Kidney glomerular epithelial cell (primary cell): ENCODE measurements at regions not wholly inside any gene's neighbourhood (a gene's known extent, or its start where the extent isn't known, plus 50 kb on each side); places are given as distances from the start of the nearest gene placed in this dataset.

Experiments
- DNase-seq: peaks from one replicate; lab custom pipeline; 2025; lab: John Stamatoyannopoulos, UW

- DNase-seq: no peak
Measured at GRCh38 chr1:162921311-162921710, 60.3 kb upstream of the CCDC190 start.

GRCh38 chr1:162919034-162919433 is 58.1 kb upstream of the CCDC190 start:
- no peak for DNase-seq

GRCh38 chr1:162918151-162918754 is 57.3 kb upstream of the CCDC190 start:
- DNase-seq: no peak

- DNase-seq: no peak
Measured at GRCh38 chr1:162916821-162917613, 56.0 kb upstream of the CCDC190 start.

- DNase-seq: no peak
Measured at GRCh38 chr1:162916407-162916806, 55.4 kb upstream of the CCDC190 start.

GRCh38 chr1:162914601-162915000 is 53.6 kb upstream of the CCDC190 start:
- no peak for DNase-seq

GRCh38 chr1:162913345-162913744 is 52.4 kb upstream of the CCDC190 start:
- DNase-seq: no peak

GRCh38 chr1:162912061-162912667 is 51.2 kb upstream of the CCDC190 start:
- DNase-seq: no peak
